ENCODE measurements at regions not wholly inside any gene's neighbourhood (a gene's known extent, or its start where the extent isn't known, plus 50 kb on each side); places are given as distances from the start of the nearest gene placed in this dataset.

- TF ChIP-seq CTCF (IDR thresholded peaks at IDR 0.05) (no peak), EZH2 (IDR thresholded peaks at IDR 0.05) (no peak)
Observed at GRCh38 chr12:75974323-75975187, 57.0 kb downstream of the PHLDA1 start.
